WTC11 (cell line): ENCODE measurements at regions not wholly inside any gene's neighbourhood (a gene's known extent, or its start where the extent isn't known, plus 50 kb on each side); places are given as distances from the start of the nearest gene placed in this dataset.

ENCODE experiments used
- ATAC-seq: fragments of 200-7000 bp; cut with Tn5 transposase; 2 replicates; pipeline ENCODE4 v1.10.0; 2021; ENCODE audit warnings: mild to moderate bottlenecking, moderate library complexity
- CTCF ChIA-PET: fragments of 300-600 bp; sonication (Branson Sonifier 250); formaldehyde crosslinking; loops from one replicate; lab custom pipeline; 2021; ENCODE audit warnings: antibody characterized with exemption; lab: Charles Lee
- POLR2A ChIA-PET: fragments of 350-600 bp; sonication (Branson Sonifier 250); formaldehyde crosslinking; loops from one replicate; lab custom pipeline; 2021; ENCODE audit warnings: antibody characterized with exemption; lab: Charles Lee
- DNase-seq: peaks from one replicate; pipeline ENCODE4 v3.0.0; 2021; ENCODE audit warnings: low spot score
- H3K27ac Mint-ChIP-seq: 2 replicates; pipeline ENCODE4 v1.8.0; 2021; ENCODE audit warnings: mixed read lengths
- H3K27me3 Mint-ChIP-seq: 2 replicates; pipeline ENCODE4 v1.8.0; 2021; ENCODE audit warnings: low read depth, mild to moderate bottlenecking, moderate library complexity, mixed read lengths
- H3K36me3 Mint-ChIP-seq: 2 replicates; pipeline ENCODE4 v1.8.0; 2021; ENCODE audit warnings: mixed read lengths
- H3K4me1 Mint-ChIP-seq: 2 replicates; pipeline ENCODE4 v1.8.0; 2022; ENCODE audit warnings: mixed read lengths
- H3K4me3 Mint-ChIP-seq: 2 replicates; pipeline ENCODE4 v1.8.0; 2021; ENCODE audit warnings: mild to moderate bottlenecking, moderate library complexity, mixed read lengths
- H3K9me3 Mint-ChIP-seq: 2 replicates; pipeline ENCODE4 v1.8.0; 2021; ENCODE audit warnings: mixed read lengths
- ATF1 ChIP-seq: sonication (generic); formaldehyde crosslinking; IDR thresholded peaks from 2 replicates; pipeline ENCODE4 v1.8.1; 2023; ENCODE audit warnings: mild to moderate bottlenecking, moderate library complexity, missing genetic modification reagents
- CBFB ChIP-seq: sonication (generic); formaldehyde crosslinking; IDR thresholded peaks from 2 replicates; pipeline ENCODE4 v1.8.1; 2022; ENCODE audit warnings: mild to moderate bottlenecking, low read depth, missing genetic modification reagents
- CREM ChIP-seq: sonication (generic); formaldehyde crosslinking; IDR thresholded peaks from 2 replicates; pipeline ENCODE4 v1.8.1; 2022; ENCODE audit warnings: mild to moderate bottlenecking, missing genetic modification reagents, moderate library complexity
- E2F1 ChIP-seq: sonication (generic); formaldehyde crosslinking; IDR thresholded peaks from 2 replicates; pipeline ENCODE4 v1.8.0; 2022; ENCODE audit warnings: mild to moderate bottlenecking, missing genetic modification reagents
- FOXK1 ChIP-seq: sonication (generic); formaldehyde crosslinking; IDR thresholded peaks from 2 replicates; pipeline ENCODE4 v1.8.0; 2022; ENCODE audit warnings: mild to moderate bottlenecking, moderate library complexity, missing genetic modification reagents
- FOXP1 ChIP-seq: sonication (generic); formaldehyde crosslinking; IDR thresholded peaks from 2 replicates; pipeline ENCODE4 v1.8.0; 2022; ENCODE audit warnings: missing genetic modification reagents, mild to moderate bottlenecking, moderate library complexity, borderline replicate concordance
- GRHL2 ChIP-seq: fragments of 250-450 bp; sonication (Bioruptor Pico); IDR thresholded peaks from 2 replicates; pipeline ENCODE4 v1.8.0; 2022; ENCODE audit warnings: mild to moderate bottlenecking, moderate library complexity; ENCODE audit not compliant: insufficient replicate concordance, severe bottlenecking
- JUN ChIP-seq: sonication (generic); formaldehyde crosslinking; IDR thresholded peaks from 2 replicates; pipeline ENCODE4 v1.8.0; 2023; ENCODE audit warnings: mild to moderate bottlenecking, missing genetic modification reagents
- MYBL2 ChIP-seq: sonication (generic); formaldehyde crosslinking; IDR thresholded peaks from 2 replicates; pipeline ENCODE4 v1.8.1; 2023; ENCODE audit warnings: mild to moderate bottlenecking, moderate library complexity, missing genetic modification reagents
- NR2C2 ChIP-seq: sonication (generic); formaldehyde crosslinking; IDR thresholded peaks from 2 replicates; pipeline ENCODE4 v1.8.0; 2022; ENCODE audit warnings: mild to moderate bottlenecking, missing genetic modification reagents
- PRRX2 ChIP-seq: fragments of 250-450 bp; sonication (Bioruptor Pico); IDR thresholded peaks from 2 replicates; pipeline ENCODE4 v1.8.0; 2021; ENCODE audit warnings: mild to moderate bottlenecking
- SMAD3 ChIP-seq: sonication (generic); formaldehyde crosslinking; IDR thresholded peaks from 2 replicates; pipeline ENCODE4 v1.8.0; 2022; ENCODE audit warnings: missing genetic modification reagents, mild to moderate bottlenecking, borderline replicate concordance
- SMAD4 ChIP-seq: sonication (generic); formaldehyde crosslinking; IDR thresholded peaks from 2 replicates; pipeline ENCODE4 v1.8.0; 2022; ENCODE audit warnings: mild to moderate bottlenecking, missing genetic modification reagents
- ZNF138 ChIP-seq: sonication (generic); formaldehyde crosslinking; conservative IDR thresholded peaks from 2 replicates; pipeline ENCODE4 v1.8.1; 2022; ENCODE audit warnings: mild to moderate bottlenecking, moderate library complexity, missing genetic modification reagents
- ZNF232 ChIP-seq: sonication (generic); formaldehyde crosslinking; IDR thresholded peaks from 2 replicates; pipeline ENCODE4 v1.8.0; 2022; ENCODE audit warnings: mild to moderate bottlenecking, missing genetic modification reagents
- ZNF317 ChIP-seq: sonication (generic); formaldehyde crosslinking; IDR thresholded peaks from 2 replicates; pipeline ENCODE4 v1.8.1; 2023; ENCODE audit warnings: low read depth, mild to moderate bottlenecking, moderate library complexity, missing genetic modification reagents, borderline replicate concordance
- ZNF671 ChIP-seq: fragments of 250-450 bp; sonication (Bioruptor Pico); IDR thresholded peaks from 2 replicates; pipeline ENCODE4 v1.8.0; 2021; ENCODE audit warnings: mild to moderate bottlenecking
- TF ChIP-seq, protein P1 (sequence below): sonication (generic); formaldehyde crosslinking; IDR thresholded peaks from 2 replicates; pipeline ENCODE4 v1.8.1; 2022; ENCODE audit warnings: low read depth, missing genetic modification reagents, borderline replicate concordance
- TF ChIP-seq, protein P2 (sequence below): sonication (generic); formaldehyde crosslinking; conservative IDR thresholded peaks from 2 replicates; pipeline ENCODE4 v1.8.1; 2023; ENCODE audit warnings: mild to moderate bottlenecking, low read depth, missing genetic modification reagents, moderate library complexity
- TF ChIP-seq, protein P3 (sequence below): fragments of 250-450 bp; sonication (Bioruptor Pico); IDR thresholded peaks from 2 replicates; pipeline ENCODE4 v1.9.0; 2021; ENCODE audit warnings: mild to moderate bottlenecking

DNA sequence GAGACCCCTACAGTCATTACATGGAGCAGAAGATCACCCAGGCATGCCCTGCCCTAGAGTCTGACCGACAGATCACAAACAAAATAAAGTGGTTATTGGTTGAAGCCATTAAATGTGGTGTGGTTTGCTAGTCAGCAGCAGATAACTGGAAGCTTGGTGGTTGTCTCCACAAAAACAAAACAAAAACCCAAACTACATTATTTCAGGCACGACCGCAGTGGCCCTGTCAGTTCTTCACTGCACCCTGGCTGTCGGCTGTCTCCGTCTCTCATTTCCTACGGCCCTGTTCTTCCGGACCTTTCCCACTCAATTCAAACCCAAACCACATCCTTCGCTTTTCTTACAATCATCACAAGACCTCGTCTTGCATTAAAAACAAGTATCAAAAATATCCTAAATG, 521.3 kb upstream of the ZFP42 start:
- Mint-ChIP-seq H3K27me3 (no peaks in the 10 kb centered on the region), H3K4me1 (no peaks in the 10 kb centered on the region), H3K9me3 (no peaks in the 10 kb centered on the region), H3K36me3 (no peaks in the 10 kb centered on the region), H3K4me3 (no peak overlapping the region)
- DNase-seq (no peak), ATAC-seq (no peak)
- CTCF ChIA-PET: no interaction called here
- POLR2A ChIA-PET: no interaction called here
- no peak for TF ChIP-seq ATF1 (CRISPR knock-in tag)
- TF ChIP-seq, protein P1, sequence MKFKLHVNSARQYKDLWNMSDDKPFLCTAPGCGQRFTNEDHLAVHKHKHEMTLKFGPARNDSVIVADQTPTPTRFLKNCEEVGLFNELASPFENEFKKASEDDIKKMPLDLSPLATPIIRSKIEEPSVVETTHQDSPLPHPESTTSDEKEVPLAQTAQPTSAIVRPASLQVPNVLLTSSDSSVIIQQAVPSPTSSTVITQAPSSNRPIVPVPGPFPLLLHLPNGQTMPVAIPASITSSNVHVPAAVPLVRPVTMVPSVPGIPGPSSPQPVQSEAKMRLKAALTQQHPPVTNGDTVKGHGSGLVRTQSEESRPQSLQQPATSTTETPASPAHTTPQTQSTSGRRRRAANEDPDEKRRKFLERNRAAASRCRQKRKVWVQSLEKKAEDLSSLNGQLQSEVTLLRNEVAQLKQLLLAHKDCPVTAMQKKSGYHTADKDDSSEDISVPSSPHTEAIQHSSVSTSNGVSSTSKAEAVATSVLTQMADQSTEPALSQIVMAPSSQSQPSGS (CRISPR knock-in tag): no peak
- TF ChIP-seq ZNF232: no peak
- TF ChIP-seq CREM (CRISPR knock-in tag): no peak
- TF ChIP-seq, all 79 proteins: peak for 0
- H3K27ac Mint-ChIP-seq: no peak overlapping the region

DNA sequence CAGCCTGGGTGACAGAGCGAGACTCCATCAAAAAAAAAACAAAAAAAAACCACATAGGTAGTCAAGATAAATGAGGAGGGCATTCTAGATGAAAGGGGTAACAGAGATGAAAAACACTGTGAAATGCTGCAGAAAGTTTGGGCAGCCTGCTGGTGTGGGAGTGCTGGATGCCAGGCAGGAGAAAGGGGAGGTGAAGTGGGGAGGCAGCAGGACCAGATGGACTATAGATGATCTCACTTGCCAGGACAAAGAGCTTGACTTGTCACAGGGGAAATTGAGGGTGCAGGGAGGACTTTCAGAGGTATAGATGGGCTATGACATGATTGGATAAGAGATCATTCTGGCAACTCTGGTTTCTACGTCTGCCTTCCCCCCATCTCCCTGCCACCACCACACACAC, 519.7 kb upstream of the ZFP42 start:
- Mint-ChIP-seq H3K27ac (no peak overlapping the region), H3K4me3 (no peak overlapping the region), H3K4me1 (0 out of 2 replicates have a peak, but pooled peaks cover 3% of the 10 kb centered on the region), H3K27me3 (no peaks in the 10 kb centered on the region), H3K36me3 (no peaks in the 10 kb centered on the region), H3K9me3 (no peaks in the 10 kb centered on the region)
- TF ChIP-seq PRRX2 (CRISPR knock-in tag) (no peak), ZNF317 (CRISPR knock-in tag) (no peak), FOXK1 (CRISPR knock-in tag) (no peak), JUN (CRISPR knock-in tag) (no peak), CBFB (CRISPR knock-in tag) (no peak), FOXP1 (CRISPR knock-in tag) (no peak), NR2C2 (no peak), MYBL2 (CRISPR knock-in tag) (no peak), GRHL2 (no peak), ZNF671 (CRISPR knock-in tag) (no peak), E2F1 (CRISPR knock-in tag) (no peak), SMAD4 (CRISPR knock-in tag) (no peak), ZNF138 (CRISPR knock-in tag) (no peak), SMAD3 (CRISPR knock-in tag) (no peak)
- TF ChIP-seq, protein P2, sequence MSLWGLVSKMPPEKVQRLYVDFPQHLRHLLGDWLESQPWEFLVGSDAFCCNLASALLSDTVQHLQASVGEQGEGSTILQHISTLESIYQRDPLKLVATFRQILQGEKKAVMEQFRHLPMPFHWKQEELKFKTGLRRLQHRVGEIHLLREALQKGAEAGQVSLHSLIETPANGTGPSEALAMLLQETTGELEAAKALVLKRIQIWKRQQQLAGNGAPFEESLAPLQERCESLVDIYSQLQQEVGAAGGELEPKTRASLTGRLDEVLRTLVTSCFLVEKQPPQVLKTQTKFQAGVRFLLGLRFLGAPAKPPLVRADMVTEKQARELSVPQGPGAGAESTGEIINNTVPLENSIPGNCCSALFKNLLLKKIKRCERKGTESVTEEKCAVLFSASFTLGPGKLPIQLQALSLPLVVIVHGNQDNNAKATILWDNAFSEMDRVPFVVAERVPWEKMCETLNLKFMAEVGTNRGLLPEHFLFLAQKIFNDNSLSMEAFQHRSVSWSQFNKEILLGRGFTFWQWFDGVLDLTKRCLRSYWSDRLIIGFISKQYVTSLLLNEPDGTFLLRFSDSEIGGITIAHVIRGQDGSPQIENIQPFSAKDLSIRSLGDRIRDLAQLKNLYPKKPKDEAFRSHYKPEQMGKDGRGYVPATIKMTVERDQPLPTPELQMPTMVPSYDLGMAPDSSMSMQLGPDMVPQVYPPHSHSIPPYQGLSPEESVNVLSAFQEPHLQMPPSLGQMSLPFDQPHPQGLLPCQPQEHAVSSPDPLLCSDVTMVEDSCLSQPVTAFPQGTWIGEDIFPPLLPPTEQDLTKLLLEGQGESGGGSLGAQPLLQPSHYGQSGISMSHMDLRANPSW (CRISPR knock-in tag): no peak
- TF ChIP-seq, protein P3, sequence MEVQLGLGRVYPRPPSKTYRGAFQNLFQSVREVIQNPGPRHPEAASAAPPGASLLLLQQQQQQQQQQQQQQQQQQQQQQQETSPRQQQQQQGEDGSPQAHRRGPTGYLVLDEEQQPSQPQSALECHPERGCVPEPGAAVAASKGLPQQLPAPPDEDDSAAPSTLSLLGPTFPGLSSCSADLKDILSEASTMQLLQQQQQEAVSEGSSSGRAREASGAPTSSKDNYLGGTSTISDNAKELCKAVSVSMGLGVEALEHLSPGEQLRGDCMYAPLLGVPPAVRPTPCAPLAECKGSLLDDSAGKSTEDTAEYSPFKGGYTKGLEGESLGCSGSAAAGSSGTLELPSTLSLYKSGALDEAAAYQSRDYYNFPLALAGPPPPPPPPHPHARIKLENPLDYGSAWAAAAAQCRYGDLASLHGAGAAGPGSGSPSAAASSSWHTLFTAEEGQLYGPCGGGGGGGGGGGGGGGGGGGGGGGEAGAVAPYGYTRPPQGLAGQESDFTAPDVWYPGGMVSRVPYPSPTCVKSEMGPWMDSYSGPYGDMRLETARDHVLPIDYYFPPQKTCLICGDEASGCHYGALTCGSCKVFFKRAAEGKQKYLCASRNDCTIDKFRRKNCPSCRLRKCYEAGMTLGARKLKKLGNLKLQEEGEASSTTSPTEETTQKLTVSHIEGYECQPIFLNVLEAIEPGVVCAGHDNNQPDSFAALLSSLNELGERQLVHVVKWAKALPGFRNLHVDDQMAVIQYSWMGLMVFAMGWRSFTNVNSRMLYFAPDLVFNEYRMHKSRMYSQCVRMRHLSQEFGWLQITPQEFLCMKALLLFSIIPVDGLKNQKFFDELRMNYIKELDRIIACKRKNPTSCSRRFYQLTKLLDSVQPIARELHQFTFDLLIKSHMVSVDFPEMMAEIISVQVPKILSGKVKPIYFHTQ (CRISPR knock-in tag): no peak
- POLR2A ChIA-PET: no interaction called here
- DNase-seq (no peak), ATAC-seq (no peak)
- CTCF ChIA-PET: no interaction called here
